H9 (cell line): ENCODE measurements at regions not wholly inside any gene's neighbourhood (a gene's known extent, or its start where the extent isn't known, plus 50 kb on each side); places are given as distances from the start of the nearest gene placed in this dataset.

Experiments used
- DNase-seq: peaks from one replicate; pipeline ENCODE4 v3.0.0-alpha.2; 2017
- H2AFZ ChIP-seq: one replicate; pipeline ENCODE4 v1.6.1; 2013; ENCODE audit warnings: mild to moderate bottlenecking, low read length, control low read depth, moderate library complexity
- H2AK5ac ChIP-seq: 2 replicates; pipeline ENCODE4 v1.6.1; 2013; ENCODE audit warnings: low read length, control low read depth, mixed read lengths; ENCODE audit not compliant: insufficient read length
- H2BK120ac ChIP-seq: one replicate; pipeline ENCODE4 v1.6.1; 2013; ENCODE audit warnings: low read depth, mild to moderate bottlenecking, low read length, control low read depth, inconsistent platforms; ENCODE audit not compliant: poor library complexity, severe bottlenecking
- H2BK12ac ChIP-seq: 2 replicates; pipeline ENCODE4 v1.6.1; 2013; ENCODE audit warnings: low read length, control low read depth, mixed read lengths, low read depth; ENCODE audit not compliant: insufficient read length
- H2BK15ac ChIP-seq: 2 replicates; pipeline ENCODE4 v1.6.1; 2013; ENCODE audit warnings: low read depth, low read length, control low read depth
- H2BK20ac ChIP-seq: one replicate; pipeline ENCODE4 v1.6.1; 2013; ENCODE audit warnings: low read depth, mild to moderate bottlenecking, low read length, control low read depth, inconsistent platforms; ENCODE audit not compliant: poor library complexity, severe bottlenecking
- H2BK5ac ChIP-seq: 2 replicates; pipeline ENCODE4 v1.6.1; 2013; ENCODE audit warnings: low read length, control low read depth, mixed read lengths; ENCODE audit not compliant: insufficient read length
- H3K14ac ChIP-seq: 2 replicates; pipeline ENCODE4 v1.6.1; 2013; ENCODE audit warnings: low read length, control low read depth; ENCODE audit not compliant: insufficient read depth
- H3K18ac ChIP-seq: 2 replicates; pipeline ENCODE4 v1.6.1; 2013; ENCODE audit warnings: low read depth, mild to moderate bottlenecking, mixed read lengths, low read length, control low read depth; ENCODE audit not compliant: insufficient read length
- H3K23ac ChIP-seq: 2 replicates; pipeline ENCODE4 v1.6.1; 2013; ENCODE audit warnings: low read length, control low read depth, mixed read lengths, low read depth; ENCODE audit not compliant: insufficient read length
- H3K23me2 ChIP-seq: 2 replicates; pipeline ENCODE4 v1.6.1; 2013; ENCODE audit warnings: low read depth, mild to moderate bottlenecking, mixed read lengths, low read length, control low read depth; ENCODE audit not compliant: insufficient read length, poor library complexity, severe bottlenecking
- H3K27ac ChIP-seq: 2 replicates; pipeline ENCODE4 v1.5.1; 2013; ENCODE audit warnings: low read length, control low read depth, mixed read lengths, low read depth; ENCODE audit not compliant: insufficient read length
- H3K27me3 ChIP-seq: 2 replicates; pipeline ENCODE4 v1.6.1; 2013; ENCODE audit warnings: low read length, control low read depth, inconsistent platforms; ENCODE audit not compliant: insufficient read depth
- H3K4ac ChIP-seq: 2 replicates; pipeline ENCODE4 v1.6.1; 2013; ENCODE audit warnings: low read depth, mild to moderate bottlenecking, control low read depth, inconsistent platforms, low read length, moderate library complexity
- H3K4me1 ChIP-seq: 2 replicates; pipeline ENCODE4 v1.6.1; 2013; ENCODE audit warnings: low read length, control low read depth, inconsistent platforms; ENCODE audit not compliant: insufficient read depth
- H3K4me2 ChIP-seq: 2 replicates; pipeline ENCODE4 v1.6.1; 2013; ENCODE audit warnings: low read length, control low read depth, mixed read lengths; ENCODE audit not compliant: insufficient read length, insufficient read depth
- H3K56ac ChIP-seq: 2 replicates; pipeline ENCODE4 v1.6.1; 2013; ENCODE audit warnings: low read depth, mild to moderate bottlenecking, mixed read lengths, low read length, control low read depth; ENCODE audit not compliant: insufficient read length
- H3K79me1 ChIP-seq: 2 replicates; pipeline ENCODE4 v1.6.1; 2013; ENCODE audit warnings: low read depth, mild to moderate bottlenecking, moderate library complexity, low read length, control low read depth, inconsistent platforms; ENCODE audit not compliant: insufficient read depth, poor library complexity, severe bottlenecking
- H3K79me2 ChIP-seq: 2 replicates; pipeline ENCODE4 v1.6.1; 2013; ENCODE audit warnings: low read length, control low read depth, inconsistent platforms; ENCODE audit not compliant: insufficient read depth
- H3K9ac ChIP-seq: 2 replicates; pipeline ENCODE4 v1.6.1; 2013; ENCODE audit warnings: low read length, control low read depth, mixed read lengths; ENCODE audit not compliant: insufficient read length; ENCODE audit errors: extremely low read depth
- H3K9me3 ChIP-seq: one replicate; pipeline ENCODE4 v1.6.1; 2013; ENCODE audit warnings: low read depth, low read length, inconsistent platforms; ENCODE audit not compliant: control insufficient read depth
- H3T11ph ChIP-seq: one replicate; pipeline ENCODE4 v1.6.1; 2013; ENCODE audit warnings: mild to moderate bottlenecking, low read length, control low read depth, inconsistent platforms
- H4K20me1 ChIP-seq: one replicate; pipeline ENCODE4 v1.6.1; 2013; ENCODE audit not compliant: control insufficient read depth, insufficient read length, insufficient read depth
- H4K5ac ChIP-seq: 2 replicates; pipeline ENCODE4 v1.6.1; 2013; ENCODE audit warnings: low read depth, mild to moderate bottlenecking, mixed read lengths, low read length, control low read depth; ENCODE audit not compliant: insufficient read length
- H4K8ac ChIP-seq: replicated peaks from 2 replicates; pipeline ENCODE4 v1.6.1; 2013; ENCODE audit warnings: low read length, control low read depth, mixed read lengths, low read depth; ENCODE audit not compliant: insufficient read length
- H4K91ac ChIP-seq: 2 replicates; pipeline ENCODE4 v1.6.1; 2013; ENCODE audit warnings: low read depth, mild to moderate bottlenecking, moderate library complexity, mixed read lengths, low read length, control low read depth; ENCODE audit not compliant: insufficient read length
- H3K27ac Mint-ChIP-seq, 3 experiments: 2 replicates in 2 of 3; 3 replicates in 1 of 3; pipeline ENCODE4 v1.8.0; 2020 to 2021; ENCODE audit warnings: mixed read lengths in 3 of 3, mild to moderate bottlenecking in 1 of 3, moderate library complexity in 1 of 3
- H3K27me3 Mint-ChIP-seq: 2 replicates; pipeline ENCODE4 v1.8.0; 2021; ENCODE audit warnings: low read depth, mild to moderate bottlenecking, moderate library complexity, mixed read lengths
- H3K36me3 Mint-ChIP-seq, 3 experiments: 2 replicates in 2 of 3; 3 replicates in 1 of 3; pipeline ENCODE4 v1.8.0; 2020 to 2021; ENCODE audit warnings: low read depth in 3 of 3, mixed read lengths in 3 of 3; ENCODE audit not compliant: insufficient read depth in 1 of 3
- H3K4me1 Mint-ChIP-seq, 2 experiments: 2 replicates each; pipeline ENCODE4 v1.8.0; 2020; ENCODE audit warnings: mixed read lengths in 2 of 2
- H3K4me3 Mint-ChIP-seq, 2 experiments: 2 replicates in 1 of 2; 3 replicates in 1 of 2; pipeline ENCODE4 v1.8.0; 2020 to 2021; ENCODE audit warnings: mild to moderate bottlenecking in 2 of 2, mixed read lengths in 2 of 2, moderate library complexity in 1 of 2
- H3K9me3 Mint-ChIP-seq, 2 experiments: 2 replicates in 1 of 2; 3 replicates in 1 of 2; pipeline ENCODE4 v1.8.0; 2020; ENCODE audit warnings: mild to moderate bottlenecking in 2 of 2, mixed read lengths in 2 of 2, moderate library complexity in 1 of 2
- WGBS: extraction: QIAGEN DNeasy Blood & Tissue Kit; methylation state at CpG from one replicate; pipeline ENCODE4 v1.1.7; 2013; ENCODE audit warnings: missing lambda C conversion rate, low lambda C conversion rate, mixed read lengths; ENCODE audit not compliant: insufficient read length; ENCODE audit errors: extremely low coverage; 5-methylcytosine and 5-hydroxymethylcytosine counted together
- TF ChIP-seq, protein P1 (sequence below): fragments of 200-600 bp; sonication (generic); conservative IDR thresholded peaks from 3 replicates; pipeline ENCODE4 v1.8.0; 2021; ENCODE audit warnings: antibody characterized with exemption, mild to moderate bottlenecking

- Histone ChIP-seq H2BK5ac (no peak overlapping the region), H3K23me2 (no peaks in the 10 kb centered on the region), H2AK5ac (no peak overlapping the region), H3K79me1 (no peaks in the 10 kb centered on the region), H3K4ac (no peak overlapping the region), H2BK15ac (no peak overlapping the region), H4K8ac (no peak overlapping the region), H2BK120ac (no peak overlapping the region), H3K27me3 (no peaks in the 10 kb centered on the region), H3K18ac (no peak overlapping the region), H3K4me1 (no peaks in the 10 kb centered on the region), H4K91ac (no peak overlapping the region), H4K20me1 (no peaks in the 10 kb centered on the region), H3K79me2 (no peaks in the 10 kb centered on the region), H3K23ac (no peak overlapping the region), H2AFZ (no peak overlapping the region), H3K9ac (no peak overlapping the region), H3K9me3 (no peaks in the 10 kb centered on the region), H2BK12ac (no peak overlapping the region), H3K56ac (no peak overlapping the region), H3K27ac (no peak overlapping the region), H4K5ac (no peak overlapping the region), H3T11ph (no peak overlapping the region), H3K14ac (no peak overlapping the region), H2BK20ac (no peak overlapping the region), H3K4me2 (no peak overlapping the region)
- no peak overlapping the region for H3K4me3 Mint-ChIP-seq
- peaks cover 5 to 6% of the 10 kb centered on the region in 2 experiments; a peak in 4 of 5 replicates for H3K9me3 Mint-ChIP-seq
- peaks cover 0 to 8% (median 0%) of the 10 kb centered on the region in 3 experiments; a peak in 2 of 7 replicates for H3K36me3 Mint-ChIP-seq
- no peak overlapping the region for H3K27ac Mint-ChIP-seq
- no peaks in the 10 kb centered on the region for H3K27me3 Mint-ChIP-seq
- H3K4me1 Mint-ChIP-seq: no peaks in the 10 kb centered on the region
- no CpG with 5 or more reads among the region's 2 CpGs for WGBS
- TF ChIP-seq, protein P1, sequence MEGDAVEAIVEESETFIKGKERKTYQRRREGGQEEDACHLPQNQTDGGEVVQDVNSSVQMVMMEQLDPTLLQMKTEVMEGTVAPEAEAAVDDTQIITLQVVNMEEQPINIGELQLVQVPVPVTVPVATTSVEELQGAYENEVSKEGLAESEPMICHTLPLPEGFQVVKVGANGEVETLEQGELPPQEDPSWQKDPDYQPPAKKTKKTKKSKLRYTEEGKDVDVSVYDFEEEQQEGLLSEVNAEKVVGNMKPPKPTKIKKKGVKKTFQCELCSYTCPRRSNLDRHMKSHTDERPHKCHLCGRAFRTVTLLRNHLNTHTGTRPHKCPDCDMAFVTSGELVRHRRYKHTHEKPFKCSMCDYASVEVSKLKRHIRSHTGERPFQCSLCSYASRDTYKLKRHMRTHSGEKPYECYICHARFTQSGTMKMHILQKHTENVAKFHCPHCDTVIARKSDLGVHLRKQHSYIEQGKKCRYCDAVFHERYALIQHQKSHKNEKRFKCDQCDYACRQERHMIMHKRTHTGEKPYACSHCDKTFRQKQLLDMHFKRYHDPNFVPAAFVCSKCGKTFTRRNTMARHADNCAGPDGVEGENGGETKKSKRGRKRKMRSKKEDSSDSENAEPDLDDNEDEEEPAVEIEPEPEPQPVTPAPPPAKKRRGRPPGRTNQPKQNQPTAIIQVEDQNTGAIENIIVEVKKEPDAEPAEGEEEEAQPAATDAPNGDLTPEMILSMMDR: no peak
- no peak for DNase-seq
Measured at GRCh38 chr12:105880824-105881388, 257.8 kb downstream of the NUAK1 start.
